NCI-H69 (cell line): ENCODE measurements at regions not wholly inside any gene's neighbourhood (a gene's known extent, or its start where the extent isn't known, plus 50 kb on each side); places are given as distances from the start of the nearest gene placed in this dataset.
"Not testable (repeated sequence)": the region's sequence is repeated elsewhere in the genome, so short reads cannot be mapped to it uniquely, and the experiment has no call there.

Experiments
- DNase-seq: peaks from one replicate; lab custom pipeline; 2025; lab: John Stamatoyannopoulos, UW

- DNase-seq, result no peak
Measured at GRCh38 chr13:65302691-65303090, 1927.4 kb downstream of the PCDH9 start.

GRCh38 chr13:65301506-65301905 is 1928.6 kb downstream of the PCDH9 start:
- no peak for DNase-seq

GRCh38 chr13:65300220-65300619 is 1929.9 kb downstream of the PCDH9 start:
- DNase-seq, result no peak

- no peak for DNase-seq
Measured at GRCh38 chr13:65293530-65294198, 1936.5 kb downstream of the PCDH9 start.

- peak; percentile 85 for DNase-seq
Measured at GRCh38 chr13:65292488-65292901, 1937.6 kb downstream of the PCDH9 start.

- no peak for DNase-seq
Measured at GRCh38 chr13:65287405-65287804, 1942.7 kb downstream of the PCDH9 start.

- DNase-seq, result peak; percentile 16
Measured at GRCh38 chr13:65275838-65276630, 1954.1 kb downstream of the PCDH9 start.

- no peak for DNase-seq
Measured at GRCh38 chr13:65275108-65275507, 1955.0 kb downstream of the PCDH9 start.

- not testable (repeated sequence) for DNase-seq
Measured at GRCh38 chr13:65273811-65274420, 1956.2 kb downstream of the PCDH9 start.

GRCh38 chr13:65268009-65268408 is 1962.1 kb downstream of the PCDH9 start:
- DNase-seq, result no peak

- no peak for DNase-seq
Measured at GRCh38 chr13:65265988-65266387, 1964.1 kb downstream of the PCDH9 start.

GRCh38 chr13:65264066-65264465 is 1966.1 kb downstream of the PCDH9 start:
- peak; percentile 9 for DNase-seq

- DNase-seq, result peak; percentile 14
Measured at GRCh38 chr13:65260946-65261891, 1968.9 kb downstream of the PCDH9 start.

- no peak for DNase-seq
Measured at GRCh38 chr13:65240773-65241172, 1989.4 kb downstream of the PCDH9 start.

GRCh38 chr13:65236841-65237418 is 1993.2 kb downstream of the PCDH9 start:
- no peak for DNase-seq

GRCh38 chr13:65217471-65217995 is 2012.6 kb downstream of the PCDH9 start:
- no peak for DNase-seq

GRCh38 chr13:65202845-65203244 is 2027.3 kb downstream of the PCDH9 start:
- not testable (repeated sequence) for DNase-seq

- no peak for DNase-seq
Measured at GRCh38 chr13:65188721-65189120, 2041.4 kb downstream of the PCDH9 start.

- DNase-seq, result no peak
Measured at GRCh38 chr13:65168026-65168425, 2062.1 kb downstream of the PCDH9 start.

GRCh38 chr13:65166675-65167074 is 2063.5 kb downstream of the PCDH9 start:
- no peak for DNase-seq

- no peak for DNase-seq
Measured at GRCh38 chr13:65159803-65160202, 2070.3 kb downstream of the PCDH9 start.
